SK-N-SH treated with all-trans-retinoic acid at 6 μM for 48 hours (cell line): ENCODE measurements at regions not wholly inside any gene's neighbourhood (a gene's known extent, or its start where the extent isn't known, plus 50 kb on each side); places are given as distances from the start of the nearest gene placed in this dataset.

Experiments used
- ATAC-seq: fragments of 200-7000 bp; cut with Tn5 transposase; 3 replicates; pipeline ENCODE4 v1.9.1; 2020; ENCODE audit warnings: mild to moderate bottlenecking, moderate library complexity
- BACH2 ChIP-seq: fragments of 250-450 bp; sonication (Bioruptor Pico); IDR thresholded peaks from 2 replicates; pipeline ENCODE4 v1.9.0; 2021; ENCODE audit warnings: mild to moderate bottlenecking, borderline replicate concordance
- CSRNP3 ChIP-seq: fragments of 250-450 bp; sonication (Bioruptor Pico); IDR thresholded peaks from 2 replicates; pipeline ENCODE4 v1.5.1; 2021; ENCODE audit warnings: mild to moderate bottlenecking, moderate library complexity
- ESRRG ChIP-seq: fragments of 250-450 bp; sonication (Bioruptor Pico); IDR thresholded peaks from 2 replicates; pipeline ENCODE4 v1.6.1; 2021; ENCODE audit warnings: mild to moderate bottlenecking
- GLIS3 ChIP-seq: fragments of 250-450 bp; sonication (Bioruptor Pico); IDR thresholded peaks from 2 replicates; pipeline ENCODE4 v1.5.0; 2020; ENCODE audit warnings: mild to moderate bottlenecking, moderate library complexity
- ISL1 ChIP-seq: fragments of 250-450 bp; sonication (Bioruptor Pico); IDR thresholded peaks from 2 replicates; pipeline ENCODE4 v2.1.2; 2022; ENCODE audit warnings: mild to moderate bottlenecking, moderate library complexity
- PATZ1 ChIP-seq: fragments of 250-450 bp; sonication (Bioruptor Pico); IDR thresholded peaks from 2 replicates; pipeline ENCODE4 v1.8.0; 2020; ENCODE audit warnings: mild to moderate bottlenecking, moderate library complexity, borderline replicate concordance
- POU6F1 ChIP-seq: fragments of 250-450 bp; sonication (Bioruptor Pico); IDR thresholded peaks from 2 replicates; pipeline ENCODE4 v1.8.0; 2021; ENCODE audit warnings: low read depth, mild to moderate bottlenecking, moderate library complexity, borderline replicate concordance
- PPARA ChIP-seq: fragments of 250-450 bp; sonication (Bioruptor Pico); IDR thresholded peaks from 2 replicates; pipeline ENCODE4 v1.5.0; 2020; ENCODE audit warnings: mild to moderate bottlenecking, borderline replicate concordance
- RARB ChIP-seq: fragments of 250-450 bp; sonication (Bioruptor Pico); IDR thresholded peaks from 2 replicates; pipeline ENCODE4 v1.8.0; 2021; ENCODE audit warnings: mild to moderate bottlenecking, moderate library complexity
- SNAI2 ChIP-seq: fragments of 250-450 bp; sonication (Bioruptor Pico); IDR thresholded peaks from 2 replicates; pipeline ENCODE4 v1.5.0; 2020; ENCODE audit warnings: mild to moderate bottlenecking, moderate library complexity
- TCF4 ChIP-seq: fragments of 250-450 bp; sonication (Bioruptor Pico); IDR thresholded peaks from 2 replicates; pipeline ENCODE4 v1.8.0; 2021; ENCODE audit warnings: mild to moderate bottlenecking, moderate library complexity, borderline replicate concordance
- TOX ChIP-seq: fragments of 250-450 bp; sonication (Bioruptor Pico); IDR thresholded peaks from 2 replicates; pipeline ENCODE4 v1.8.0; 2021; ENCODE audit warnings: mild to moderate bottlenecking, moderate library complexity, borderline replicate concordance
- TSHZ2 ChIP-seq: fragments of 250-450 bp; sonication (Bioruptor Pico); IDR thresholded peaks from 2 replicates; pipeline ENCODE4 v1.5.0; 2020; ENCODE audit warnings: mild to moderate bottlenecking, moderate library complexity
- ZFP3 ChIP-seq: fragments of 250-450 bp; sonication (Bioruptor Pico); IDR thresholded peaks from 2 replicates; pipeline ENCODE4 v1.5.0; 2020; ENCODE audit warnings: mild to moderate bottlenecking, moderate library complexity
- ZNF70 ChIP-seq: fragments of 450-650 bp; formaldehyde crosslinking; IDR thresholded peaks from 2 replicates; pipeline ENCODE4 v1.5.0; 2020; ENCODE audit warnings: mild to moderate bottlenecking, moderate library complexity

GRCh38 chr10:124219062-124219461, 125.7 kb upstream of the CHST15 start (continued):
- TF ChIP-seq BACH2 (CRISPR knock-in tag), result no peak
- no peak for TF ChIP-seq PPARA (CRISPR knock-in tag)
- no peak for TF ChIP-seq TCF4 (CRISPR knock-in tag)
- TF ChIP-seq ESRRG (CRISPR knock-in tag), result no peak
- no peak for TF ChIP-seq ZNF70

- TF ChIP-seq BACH2 (CRISPR knock-in tag) (no peak), SNAI2 (no peak), POU6F1 (CRISPR knock-in tag) (no peak), TSHZ2 (no peak), PATZ1 (CRISPR knock-in tag) (no peak), PPARA (CRISPR knock-in tag) (no peak), RARB (CRISPR knock-in tag) (no peak), TOX (no peak), ZFP3 (no peak), CSRNP3 (CRISPR knock-in tag) (no peak), ESRRG (CRISPR knock-in tag) (no peak), GLIS3 (CRISPR knock-in tag) (no peak)
- ATAC-seq, result no peak
These were observed 124.8 kb upstream of the CHST15 start for GRCh38 chr10:124217906-124218804.

GRCh38 chr10:124217031-124217430, 123.6 kb upstream of the CHST15 start:
- TF ChIP-seq POU6F1 (CRISPR knock-in tag) (no peak), CSRNP3 (CRISPR knock-in tag) (no peak), TSHZ2 (no peak), ISL1 (no peak), GLIS3 (CRISPR knock-in tag) (no peak), ZNF70 (no peak)
- ATAC-seq, result no peak
